Kidney (tissue), 13 donors: ENCODE measurements at regions not wholly inside any gene's neighbourhood (a gene's known extent, or its start where the extent isn't known, plus 50 kb on each side); places are given as distances from the start of the nearest gene placed in this dataset.

ENCODE experiments used
- DNase-seq, 5 donors: peaks; one replicate each; pipeline ENCODE4 v3.0.0-alpha.2; 2013 to 2020
- FAIRE-seq: peaks from 2 replicates; lab custom pipeline; 2012; peaks lifted over from hg19 to GRCh38; lab: Jason Lieb, UNC
- H3K27ac ChIP-seq, 2 donors: one replicate each; pipeline ENCODE4 v1.7.0; 2013; ENCODE audit warnings: low read depth in 2 of 2, low read length in 2 of 2, inconsistent platforms in 1 of 2
- H3K27me3 ChIP-seq: one replicate; pipeline ENCODE4 v1.7.1; 2013; ENCODE audit warnings: low read length, inconsistent platforms; ENCODE audit not compliant: control insufficient read depth, insufficient read depth
- H3K36me3 ChIP-seq, 3 donors: one replicate each; pipeline versions ENCODE4 v1.7.0 to v1.7.1; 2013; ENCODE audit warnings: low read length in 3 of 3, control low read depth in 1 of 3, inconsistent platforms in 1 of 3; ENCODE audit not compliant: insufficient read depth in 3 of 3, control insufficient read depth in 2 of 3
- H3K4me1 ChIP-seq, 3 donors: one replicate each; pipeline versions ENCODE4 v1.7.0 to v1.7.1; 2013; ENCODE audit warnings: low read length in 3 of 3, inconsistent platforms in 1 of 3, low read depth in 1 of 3; ENCODE audit not compliant: control insufficient read depth in 2 of 3, insufficient read depth in 2 of 3
- H3K4me3 ChIP-seq, 3 donors: one replicate each; pipeline versions ENCODE4 v1.7.0 to v1.8.1; 2013; ENCODE audit warnings: low read length in 3 of 3, control low read depth in 1 of 3, inconsistent platforms in 1 of 3
- H3K9ac ChIP-seq, 3 donors: one replicate each; pipeline versions ENCODE4 v1.7.0 to v1.7.1; 2013; ENCODE audit warnings: low read length in 3 of 3, control low read depth in 1 of 3, inconsistent platforms in 1 of 3
- H3K9me3 ChIP-seq, 3 donors: one replicate each; pipeline versions ENCODE4 v1.7.0 to v1.7.1; 2013; ENCODE audit warnings: low read length in 3 of 3, control low read depth in 1 of 3, inconsistent platforms in 1 of 3; ENCODE audit not compliant: control insufficient read depth in 2 of 3, insufficient read depth in 1 of 3
- CTCF ChIP-seq: IDR thresholded peaks from 3 replicates; pipeline ENCODE4 v1.5.1; 2012; ENCODE audit warnings: mild to moderate bottlenecking, moderate library complexity, borderline replicate concordance; ENCODE audit not compliant: insufficient read depth; ENCODE audit errors: extremely low read depth
- intact Hi-C: fragments of 100-400 bp; cut with DNase I; formaldehyde crosslinking; loops from one replicate; pipeline ENCODE4 v1.11.1; 2022
- donor health status: control.
- donor health status: control.
- donor health status: control.
- donor health status: control.
- donor health status: control.
- donor health status: DM: yes; HTN: yes; CAD: no.
- donor health status: Normal renal cell carcinoma (clear cell type).

- H3K27me3 ChIP-seq: no peaks in the 10 kb centered on the region
- DNase-seq: peak in 3 of 5 donors; percentile 43 to 68 (median 64)
These were observed 583.6 kb upstream of the MGMT start for GRCh38 chr10:128883231-128884032.

DNA sequence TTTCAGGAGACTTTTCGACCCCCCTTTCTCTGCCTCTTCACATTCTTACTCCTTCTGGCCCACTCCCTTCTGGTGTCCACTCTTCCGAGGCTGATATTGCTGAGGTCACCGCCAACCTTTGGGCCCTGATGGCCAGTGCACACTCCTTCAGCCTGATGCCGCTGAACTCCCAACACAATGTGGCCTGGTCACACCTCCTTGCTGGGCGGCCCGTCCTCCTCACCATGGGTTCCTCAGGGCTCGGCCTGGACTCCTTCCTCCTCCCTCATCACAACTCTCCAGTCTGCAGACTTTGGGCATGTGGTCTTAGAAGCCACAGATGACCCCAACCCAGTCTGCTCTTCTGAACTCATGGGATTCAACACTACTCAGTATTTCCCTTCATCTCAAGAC is 583.0 kb upstream of the MGMT start:
- intact Hi-C loops: no loop called here
- TF ChIP-seq CTCF: no peak
- no peak for FAIRE-seq
- H3K27ac ChIP-seq: no peak overlapping the region
- H3K4me3 ChIP-seq: no peak overlapping the region
- no peak for DNase-seq
- H3K9me3 ChIP-seq: peaks cover 0 to 4% (median 0%) of the 10 kb centered on the region in 3 donors
- no peak overlapping the region for H3K9ac ChIP-seq
- H3K27me3 ChIP-seq: no peaks in the 10 kb centered on the region
- H3K4me1 ChIP-seq: peaks cover 0 to 2% (median 0%) of the 10 kb centered on the region in 3 donors
- H3K36me3 ChIP-seq: no peaks in the 10 kb centered on the region

More at GRCh38 chr10:128883231-128884032, 583.6 kb upstream of the MGMT start:
- Histone ChIP-seq H3K9me3 (peaks cover 0 to 4% (median 0%) of the 10 kb centered on the region in 3 donors), H3K9ac (no peak overlapping the region), H3K27ac (no peak overlapping the region), H3K4me3 (no peak overlapping the region), H3K36me3 (no peaks in the 10 kb centered on the region), H3K4me1 (peaks cover 0 to 2% (median 0%) of the 10 kb centered on the region in 3 donors)
- no peak for FAIRE-seq
- intact Hi-C loops: no loop called here
- TF ChIP-seq CTCF: no peak

DNA sequence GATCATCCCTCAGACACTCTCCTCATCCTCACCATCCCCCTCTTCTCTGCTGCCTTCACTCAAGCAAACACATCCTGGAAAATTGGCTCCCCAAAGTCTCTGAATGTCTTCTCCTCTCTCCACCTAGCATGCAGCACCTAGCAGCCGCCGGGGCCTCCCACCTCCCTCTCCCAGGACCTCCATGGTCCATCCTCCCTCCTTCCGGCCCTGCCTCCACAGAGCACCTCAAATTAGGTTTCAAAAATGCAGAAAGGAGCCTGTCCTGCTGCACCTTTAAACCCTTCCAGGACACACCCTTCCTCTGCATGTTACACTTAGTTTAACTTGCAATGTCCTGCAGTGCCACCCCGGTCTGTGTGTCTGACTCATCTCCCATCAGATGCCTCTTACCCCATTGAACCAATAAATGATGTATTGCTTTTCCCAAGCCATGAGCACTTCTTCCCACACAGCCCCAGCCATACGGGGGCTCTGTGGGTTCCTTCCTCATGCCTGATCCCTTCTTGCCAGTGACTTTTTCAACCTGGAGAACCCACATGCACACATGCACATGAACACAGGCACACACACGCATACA is 582.5 kb upstream of the MGMT start:
- no peak for TF ChIP-seq CTCF
- Histone ChIP-seq H3K4me1 (peaks cover 0 to 2% (median 0%) of the 10 kb centered on the region in 3 donors), H3K36me3 (no peaks in the 10 kb centered on the region), H3K4me3 (no peak overlapping the region), H3K27me3 (no peaks in the 10 kb centered on the region), H3K9me3 (peaks cover 0 to 4% (median 0%) of the 10 kb centered on the region in 3 donors), H3K27ac (no peak overlapping the region), H3K9ac (no peak overlapping the region)
- DNase-seq: no peak
- intact Hi-C loops: no loop called here
- FAIRE-seq: no peak
